HG03342 (cell line): ENCODE measurements at regions not wholly inside any gene's neighbourhood (a gene's known extent, or its start where the extent isn't known, plus 50 kb on each side); places are given as distances from the start of the nearest gene placed in this dataset.
"Not testable (repeated sequence)": the region's sequence is repeated elsewhere in the genome, so short reads cannot be mapped to it uniquely, and the experiment has no call there.

Source experiments
- ATAC-seq: cut with Tn5 transposase; IDR thresholded peaks from one replicate; pipeline ENCODE4 v1.9.1; 2021; ENCODE audit warnings: mild to moderate bottlenecking, moderate library complexity; ENCODE audit not compliant: unreplicated experiment

DNA sequence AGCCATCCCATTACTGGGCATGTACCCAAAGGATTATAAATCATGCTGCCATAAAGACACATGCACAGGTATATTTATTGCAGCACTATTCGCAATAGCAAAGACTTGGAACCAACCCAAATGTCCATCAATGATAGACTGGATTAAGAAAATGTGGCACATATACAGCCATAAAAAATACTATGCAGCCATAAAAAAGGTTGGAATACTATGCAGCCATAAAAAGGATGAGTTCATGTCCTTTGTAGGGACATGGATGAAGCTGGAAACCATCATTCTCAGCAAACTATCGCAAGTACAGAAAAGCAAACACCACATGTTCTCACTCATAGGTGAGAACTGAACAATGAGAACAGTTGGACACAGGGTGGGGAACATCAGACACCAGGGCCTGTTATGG, 151.5 kb downstream of the PLK2 start:
- ATAC-seq, result not testable (repeated sequence)

DNA sequence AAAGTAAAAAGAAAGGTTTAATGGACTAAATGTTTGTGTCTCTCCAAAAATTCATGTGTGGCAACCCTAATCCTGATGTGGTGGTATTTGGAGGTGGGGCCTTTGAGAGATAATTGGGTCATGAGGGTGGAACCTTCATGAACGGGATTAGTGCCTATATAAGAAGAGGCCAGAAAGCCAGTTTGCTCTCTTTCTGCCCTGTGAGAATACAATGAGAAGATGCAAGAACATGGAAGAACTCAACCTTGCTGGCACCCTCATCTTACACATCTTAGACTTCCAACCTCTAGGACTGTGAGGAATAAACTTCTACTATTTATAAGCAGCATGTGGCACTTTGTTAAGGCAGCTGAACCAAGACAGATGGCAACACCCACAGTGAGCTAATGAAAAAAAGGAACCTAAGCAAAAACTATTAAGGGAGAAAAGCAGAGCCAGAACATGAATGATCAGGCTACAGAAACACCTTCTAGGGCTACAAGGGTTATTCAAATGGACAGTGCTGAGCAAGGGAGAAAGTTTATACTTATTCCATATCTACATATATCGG, 159.5 kb downstream of the PLK2 start:
- ATAC-seq, result no peak

GRCh38 chr5:58299256-58299655, 160.6 kb downstream of the PLK2 start:
- no peak for ATAC-seq

GRCh38 chr5:58294598-58295305, 165.1 kb downstream of the PLK2 start:
- peak; percentile 75 for ATAC-seq

- ATAC-seq, result not testable (repeated sequence)
Observed at GRCh38 chr5:58288275-58288674, 171.6 kb downstream of the PLK2 start.

DNA sequence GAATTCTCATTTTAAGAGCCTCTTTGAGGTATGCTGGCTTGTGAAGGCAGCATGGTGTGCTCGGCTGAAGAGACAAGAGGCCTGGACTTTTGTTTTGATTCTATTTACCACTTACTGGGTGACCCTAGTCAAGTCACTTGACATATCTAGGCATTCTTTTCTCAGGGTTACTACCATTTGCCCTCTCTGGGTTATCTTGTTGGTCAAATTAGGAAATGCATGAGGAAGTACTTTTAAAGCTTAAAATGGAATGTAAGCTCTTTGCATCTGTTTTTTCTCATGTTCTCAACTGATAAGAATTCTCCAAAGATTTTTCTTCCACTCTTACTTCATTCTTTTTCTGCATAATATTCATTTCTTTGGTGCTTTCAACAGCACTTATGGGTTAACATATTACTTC, 173.1 kb downstream of the PLK2 start:
- no peak for ATAC-seq

DNA sequence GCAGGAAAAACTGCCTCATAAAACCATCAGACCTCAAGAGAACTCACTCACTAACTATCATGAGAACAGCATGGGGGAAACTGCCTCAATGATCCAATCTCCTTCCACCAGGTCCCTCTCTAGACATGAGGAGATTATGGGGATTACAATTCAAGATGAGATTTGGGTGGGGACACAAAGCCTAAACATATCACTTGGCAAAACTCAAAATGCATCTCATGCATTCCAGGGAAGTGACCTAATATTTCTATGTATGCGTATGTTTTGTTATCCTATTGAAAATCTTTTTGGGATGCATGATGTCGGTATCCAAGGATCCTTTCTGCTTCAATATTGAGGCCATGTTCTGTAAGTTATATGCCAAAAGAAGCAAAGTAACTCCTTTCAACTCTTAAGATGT, 174.0 kb downstream of the PLK2 start:
- ATAC-seq, result no peak

- ATAC-seq, result no peak
Observed at GRCh38 chr5:58284886-58285285, 175.0 kb downstream of the PLK2 start.

- ATAC-seq, result no peak
Observed at GRCh38 chr5:58281189-58281588, 178.7 kb downstream of the PLK2 start.

DNA sequence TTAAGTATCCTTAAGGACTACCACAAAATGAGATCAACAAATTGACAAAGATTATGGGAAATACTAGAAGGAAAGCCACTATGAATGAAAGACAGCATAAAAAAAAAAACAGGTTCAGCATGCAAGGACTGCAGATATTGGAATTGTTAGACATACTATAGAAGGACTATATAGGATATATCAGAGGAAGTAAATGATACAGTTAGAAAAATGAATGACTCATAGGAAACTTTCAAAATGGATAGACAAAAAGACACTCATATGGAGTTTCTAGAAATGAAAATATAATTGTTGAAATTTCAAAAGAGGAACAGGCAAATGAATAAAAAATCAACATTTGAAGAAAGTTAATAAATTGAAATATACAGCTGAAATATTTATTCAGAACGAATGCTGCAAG, 180.6 kb downstream of the PLK2 start:
- no peak for ATAC-seq

- ATAC-seq, result no peak
Observed at GRCh38 chr5:58276431-58276830, 183.5 kb downstream of the PLK2 start.

GRCh38 chr5:58275516-58275915, 184.4 kb downstream of the PLK2 start:
- no peak for ATAC-seq

- ATAC-seq, result no peak
Observed at GRCh38 chr5:58274191-58274590, 185.7 kb downstream of the PLK2 start.

- ATAC-seq, result no peak
Observed at GRCh38 chr5:58273711-58274110, 186.2 kb downstream of the PLK2 start.

DNA sequence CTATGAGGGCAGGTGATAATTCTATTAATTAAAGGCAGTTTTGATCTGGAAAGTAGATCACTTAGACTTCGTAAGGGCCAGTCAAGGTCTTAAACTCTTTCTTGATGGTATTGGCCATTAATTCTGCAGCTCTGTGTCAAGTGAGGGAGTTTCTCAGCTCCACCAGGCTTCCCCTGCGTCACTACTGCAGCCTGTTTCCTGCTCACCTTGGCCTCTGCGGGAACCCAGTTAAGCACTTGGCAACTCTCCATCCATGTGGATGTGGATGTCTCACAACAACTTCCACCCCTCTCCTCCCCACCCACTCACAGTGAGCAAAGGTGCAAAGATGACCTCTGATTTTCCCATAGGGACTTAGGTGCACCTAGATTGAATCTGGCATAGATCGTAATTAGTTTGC, 191.6 kb downstream of the PLK2 start:
- ATAC-seq, result no peak

GRCh38 chr5:58266402-58266801, 193.5 kb downstream of the PLK2 start:
- no peak for ATAC-seq

DNA sequence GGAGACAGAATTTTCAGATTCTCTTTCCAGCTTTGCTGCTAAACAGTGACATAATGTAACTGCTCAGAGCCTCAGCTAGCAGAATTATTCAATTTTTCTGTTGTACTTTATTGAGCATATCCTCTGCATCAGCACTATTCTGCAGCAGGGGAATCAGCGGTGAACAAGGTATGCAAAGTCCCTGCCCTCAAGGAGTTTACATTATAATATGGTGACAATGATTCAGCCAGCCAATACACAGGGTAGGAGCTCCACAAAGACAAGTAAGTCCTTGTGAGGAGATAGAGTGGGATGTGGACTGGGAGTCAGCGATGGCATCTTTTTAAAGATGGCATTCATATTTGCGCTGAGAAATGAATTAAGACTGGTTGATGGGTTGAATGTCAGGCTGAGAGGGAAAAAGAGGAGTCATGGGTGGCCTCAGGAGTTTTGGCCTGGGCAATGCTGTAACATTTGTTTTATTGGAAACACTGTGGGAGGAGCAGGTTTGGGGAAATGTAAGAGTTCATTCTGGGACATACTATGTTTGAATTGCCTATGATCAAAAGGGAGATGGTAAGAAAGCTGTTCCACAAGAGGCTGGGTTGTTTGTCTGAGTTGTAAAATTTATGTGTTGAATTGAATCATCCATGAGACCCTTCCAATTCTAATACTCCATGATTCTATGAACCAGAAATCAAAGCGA, 194.5 kb downstream of the PLK2 start:
- no peak for ATAC-seq

DNA sequence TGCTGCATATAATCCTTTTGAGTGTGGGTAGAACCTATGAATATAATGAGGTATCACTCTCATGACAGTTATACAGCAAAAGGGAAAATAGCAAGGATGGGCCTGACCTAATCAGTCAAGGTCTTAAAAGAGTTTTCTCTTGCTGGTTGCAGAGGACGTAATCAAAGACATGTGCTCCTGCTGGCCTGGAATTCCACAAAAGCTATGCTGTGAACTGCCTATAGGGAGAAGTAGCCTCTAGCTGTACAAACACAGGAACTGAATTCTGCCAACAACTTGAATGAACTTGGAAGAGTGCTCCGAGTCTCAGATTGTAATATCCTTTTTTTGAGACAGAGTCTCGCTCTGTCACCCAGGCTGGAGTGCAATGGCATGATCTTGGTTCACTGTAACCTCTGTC, 195.6 kb downstream of the PLK2 start:
- ATAC-seq, result no peak

DNA sequence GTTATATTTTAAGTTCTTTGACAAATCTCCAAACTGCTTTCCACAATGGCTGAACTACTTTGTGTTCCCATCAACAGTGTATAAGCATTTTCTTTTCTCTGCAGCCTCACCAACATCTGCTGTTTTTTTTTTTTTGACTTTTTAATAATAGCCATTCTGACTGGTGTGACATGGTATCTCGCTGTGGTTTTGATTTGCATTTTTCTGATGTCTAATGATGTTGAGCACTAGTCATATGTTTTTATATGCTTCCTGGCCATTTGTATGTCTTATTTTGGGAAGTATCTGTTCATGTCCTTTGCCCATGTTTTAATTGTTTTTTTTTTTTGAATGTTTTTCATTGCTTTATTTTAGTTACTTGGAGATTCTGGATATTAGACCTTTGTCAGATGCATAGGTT, 196.6 kb downstream of the PLK2 start:
- ATAC-seq, result no peak

GRCh38 chr5:58262226-58262625, 197.7 kb downstream of the PLK2 start:
- no peak for ATAC-seq

GRCh38 chr5:58261605-58262004, 198.3 kb downstream of the PLK2 start:
- no peak for ATAC-seq

DNA sequence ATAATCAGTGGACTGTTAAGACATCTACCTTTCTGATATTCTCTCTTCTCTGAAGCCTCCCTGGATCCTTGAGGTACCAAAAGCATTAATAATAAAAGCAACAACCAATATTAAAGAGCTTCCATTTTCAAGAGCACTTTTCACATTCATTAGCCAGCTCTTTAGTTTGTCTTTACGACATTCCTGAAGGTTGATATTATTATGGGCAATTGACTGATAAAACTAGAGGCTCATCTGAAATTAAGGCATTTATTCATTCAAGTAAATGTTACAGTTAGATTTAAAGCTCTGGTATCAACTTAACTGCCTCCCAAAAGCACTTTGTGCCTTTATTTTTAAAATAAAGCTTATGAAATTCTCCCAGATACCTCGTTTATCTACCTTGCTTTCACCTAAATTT, 199.6 kb downstream of the PLK2 start:
- no peak for ATAC-seq
